GM18951 (cell line): ENCODE measurements at regions not wholly inside any gene's neighbourhood (a gene's known extent, or its start where the extent isn't known, plus 50 kb on each side); places are given as distances from the start of the nearest gene placed in this dataset.

Source experiments
- POLR2A ChIP-seq: IDR thresholded peaks from 4 replicates; pipeline ENCODE4 v1.6.1; 2011; ENCODE audit warnings: mild to moderate bottlenecking; ENCODE audit not compliant: insufficient read length, insufficient read depth; ENCODE audit errors: extremely low read depth
- in situ Hi-C: fragments of 300-500 bp; cut with MboI; formaldehyde crosslinking; loops from one replicate; pipeline ENCODE4 v1.12.0; 2022; ENCODE audit warnings: low sequenced_read_pairs, mixed read lengths, inconsistent platforms; ENCODE audit not compliant: unreplicated experiment

GRCh38 chr7:50214771-50215170, 89.7 kb upstream of the IKZF1 start:
- in situ Hi-C loops: loop anchor here (25.0 kb wide), 1 partner anchor 198 kb away; no protein-coding TSS in a partner anchor
- TF ChIP-seq POLR2A: no peak

DNA sequence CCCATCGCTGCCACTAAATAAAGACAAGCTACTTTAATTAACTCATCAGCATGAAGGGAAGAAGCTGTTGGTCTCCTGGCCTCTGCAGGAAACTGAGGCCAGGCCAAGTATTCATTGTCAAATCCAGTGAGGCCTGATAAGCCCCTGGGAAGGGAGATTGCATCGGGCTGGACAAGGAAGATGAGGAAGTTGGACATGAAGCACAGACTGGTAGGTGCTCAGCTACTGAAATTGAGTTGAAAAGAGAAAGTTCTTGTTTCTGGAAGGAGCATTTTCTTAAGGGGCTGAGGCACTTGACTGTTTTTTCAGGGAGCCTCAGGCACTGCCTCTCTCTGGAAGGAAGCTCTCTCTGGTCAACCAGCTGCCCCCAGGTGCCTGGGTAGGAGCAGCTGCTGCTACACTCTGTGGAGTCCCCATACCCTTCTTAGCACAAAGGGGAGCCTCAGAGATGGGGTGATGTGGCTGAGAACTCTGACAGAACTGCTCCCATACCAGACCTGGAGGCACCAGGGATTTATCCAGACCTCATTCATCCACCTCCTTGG, 90.3 kb upstream of the IKZF1 start:
- in situ Hi-C loops: loop anchor here (25.0 kb wide), 1 partner anchor 198 kb away; no protein-coding TSS in a partner anchor
- TF ChIP-seq POLR2A: no peak

- TF ChIP-seq POLR2A: no peak
- in situ Hi-C loops: loop anchor here (25.0 kb wide), 1 partner anchor 199 kb away; no protein-coding TSS in a partner anchor
Measured at GRCh38 chr7:50213622-50214017, 90.9 kb upstream of the IKZF1 start.

- TF ChIP-seq POLR2A: no peak
- in situ Hi-C loops: loop anchor here (25.0 kb wide), 1 partner anchor 199 kb away; no protein-coding TSS in a partner anchor
Measured at GRCh38 chr7:50212666-50213621, 91.6 kb upstream of the IKZF1 start.

GRCh38 chr7:50212016-50212325, 92.5 kb upstream of the IKZF1 start:
- no peak for TF ChIP-seq POLR2A
- in situ Hi-C loops: loop anchor here (25.0 kb wide), 1 partner anchor 200 kb away; no protein-coding TSS in a partner anchor

- in situ Hi-C loops: loop anchor here (25.0 kb wide), 1 partner anchor 201 kb away; no protein-coding TSS in a partner anchor
- no peak for TF ChIP-seq POLR2A
Measured at GRCh38 chr7:50211130-50212015, 93.1 kb upstream of the IKZF1 start.

DNA sequence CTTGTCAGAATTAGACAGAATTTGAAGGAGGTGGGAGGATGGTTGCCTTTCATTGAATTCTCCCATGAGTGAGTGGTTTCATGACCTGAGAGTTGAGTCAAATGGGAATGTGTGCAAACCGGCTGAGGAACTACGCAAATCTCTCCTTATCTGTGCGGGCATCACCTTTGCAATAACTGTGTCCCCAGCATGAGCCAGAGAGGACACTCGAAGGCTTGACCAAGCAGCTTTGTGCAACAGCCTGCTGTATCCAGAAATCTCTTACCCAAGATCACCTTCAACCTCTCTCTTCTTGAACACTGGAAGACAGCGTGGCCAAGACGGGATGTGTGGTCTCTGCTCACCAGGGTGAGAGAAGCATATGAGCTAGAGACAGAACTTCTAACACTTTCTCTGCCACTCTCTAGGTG, 93.8 kb upstream of the IKZF1 start:
- in situ Hi-C loops: loop anchor here (25.0 kb wide), 1 partner anchor 202 kb away; no protein-coding TSS in a partner anchor
- TF ChIP-seq POLR2A: no peak

- no peak for TF ChIP-seq POLR2A
- in situ Hi-C loops: loop anchor here (25.0 kb wide), 1 partner anchor 203 kb away; no protein-coding TSS in a partner anchor
Measured at GRCh38 chr7:50209461-50210135, 94.9 kb upstream of the IKZF1 start.

DNA sequence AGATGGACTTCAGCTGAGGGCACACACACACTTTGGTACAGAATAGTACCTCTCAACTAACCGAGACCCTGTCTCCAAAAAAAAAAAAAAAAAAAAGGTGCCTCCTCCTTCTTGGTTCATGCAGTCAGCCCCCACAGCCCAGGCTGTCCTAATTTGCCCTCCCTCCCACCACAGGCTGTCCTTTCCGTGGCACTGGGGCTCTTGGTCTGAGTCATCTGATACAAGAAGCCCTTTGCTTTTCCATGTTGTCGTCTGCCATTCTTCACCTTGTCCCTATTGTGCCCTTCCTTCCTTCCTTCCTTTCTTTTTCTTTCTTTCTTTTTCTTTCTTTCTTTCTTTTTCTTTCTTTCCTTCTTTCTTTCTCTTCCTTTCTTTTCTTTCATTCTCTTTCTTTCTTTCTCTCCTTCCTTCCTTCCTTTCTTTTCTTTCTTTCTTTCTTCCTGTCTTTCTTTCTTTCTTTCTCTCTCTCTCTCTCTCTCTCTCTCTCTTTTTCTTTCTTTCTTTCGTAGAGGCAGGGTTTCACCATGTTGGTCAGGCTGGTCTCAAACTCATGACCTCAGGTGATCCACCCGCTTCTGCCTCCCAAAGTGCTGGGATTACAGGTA, 96.0 kb upstream of the IKZF1 start:
- in situ Hi-C loops: loop anchor here (25.0 kb wide), 1 partner anchor 204 kb away; no protein-coding TSS in a partner anchor
- no peak for TF ChIP-seq POLR2A

DNA sequence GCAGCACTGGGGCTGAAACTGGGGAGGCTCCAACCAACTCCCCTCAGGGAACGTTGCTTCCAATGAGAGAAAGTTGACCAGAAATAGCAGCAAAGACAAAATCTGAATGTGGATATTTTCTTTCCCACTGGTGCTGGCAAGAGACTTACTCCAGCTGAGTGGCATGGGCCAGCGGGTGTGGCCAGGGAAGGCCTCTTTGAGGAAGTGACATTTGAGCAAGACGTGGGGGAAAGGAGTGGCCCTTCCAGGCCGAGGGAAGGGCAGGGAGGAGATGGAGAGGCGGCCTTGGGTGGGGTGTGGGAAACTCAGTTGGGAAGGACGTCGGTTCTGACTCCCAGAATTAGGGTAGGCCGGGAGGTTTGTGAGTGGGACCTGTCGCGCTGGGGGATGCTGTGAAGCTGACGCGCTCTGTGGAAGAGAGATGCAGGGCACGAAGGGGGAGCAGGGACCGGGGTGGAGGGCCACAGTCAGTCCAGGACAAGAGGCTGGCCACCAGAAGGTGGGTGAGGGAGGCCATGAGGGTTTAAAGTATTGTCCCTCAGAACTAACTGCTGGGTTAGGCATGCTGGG, 96.7 kb upstream of the IKZF1 start:
- in situ Hi-C loops: loop anchor here (25.0 kb wide), 1 partner anchor 205 kb away; no protein-coding TSS in a partner anchor
- TF ChIP-seq POLR2A: no peak

- no peak for TF ChIP-seq POLR2A
- in situ Hi-C loops: loop anchor here (25.0 kb wide), 1 partner anchor 205 kb away; no protein-coding TSS in a partner anchor
Measured at GRCh38 chr7:50207251-50207564, 97.3 kb upstream of the IKZF1 start.

- in situ Hi-C loops: loop anchor here (25.0 kb wide), 1 partner anchor 206 kb away; no protein-coding TSS in a partner anchor
- TF ChIP-seq POLR2A: no peak
Measured at GRCh38 chr7:50206453-50207250, 97.9 kb upstream of the IKZF1 start.
